MG63 (cell line): ENCODE measurements at regions not wholly inside any gene's neighbourhood (a gene's known extent, or its start where the extent isn't known, plus 50 kb on each side); places are given as distances from the start of the nearest gene placed in this dataset.
"Not testable (repeated sequence)": the region's sequence is repeated elsewhere in the genome, so short reads cannot be mapped to it uniquely, and the experiment has no call there.

Experiments
- DNase-seq: peaks from one replicate; pipeline ENCODE4 v3.0.0-alpha.2; 2020
- H3K27me3 ChIP-seq: fragments of 250-450 bp; sonication (Bioruptor Pico); 2 replicates; pipeline ENCODE4 v1.5.1; 2020; ENCODE audit warnings: mild to moderate bottlenecking, moderate library complexity
- H3K36me3 ChIP-seq: fragments of 250-450 bp; sonication (Bioruptor Pico); 2 replicates; pipeline ENCODE4 v1.5.1; 2020; ENCODE audit warnings: mild to moderate bottlenecking, moderate library complexity
- H3K4me3 ChIP-seq: fragments of 250-450 bp; sonication (Bioruptor Pico); 2 replicates; pipeline ENCODE4 v1.5.1; 2020; ENCODE audit warnings: mild to moderate bottlenecking, moderate library complexity
- H3K9me3 ChIP-seq: fragments of 250-450 bp; sonication (Bioruptor Pico); 2 replicates; pipeline ENCODE4 v1.5.1; 2020; ENCODE audit warnings: mild to moderate bottlenecking, moderate library complexity

DNA sequence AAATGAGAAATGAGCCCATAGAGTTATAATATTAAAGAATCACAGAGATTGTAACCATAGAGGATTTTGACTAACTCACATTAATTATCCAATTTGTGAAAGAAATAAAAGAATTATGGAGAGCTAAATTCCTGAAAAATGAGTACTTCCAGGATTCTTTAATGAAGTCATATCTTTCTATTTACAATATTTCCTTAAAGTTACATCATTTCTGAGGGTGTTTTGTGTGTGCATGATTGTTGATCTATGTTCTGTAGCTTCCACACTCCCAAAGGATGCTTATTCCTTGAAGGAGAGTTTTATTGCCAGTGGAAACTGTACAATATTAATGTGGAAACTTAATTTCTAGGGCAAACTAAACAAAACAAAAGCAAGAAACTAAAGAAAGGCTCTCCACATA, 299.6 kb downstream of the MDFIC start:
- DNase-seq, result no peak
- Histone ChIP-seq H3K9me3 (no peaks in the 10 kb centered on the region), H3K27me3 (no peaks in the 10 kb centered on the region), H3K36me3 (no peaks in the 10 kb centered on the region), H3K4me3 (no peak overlapping the region)

DNA sequence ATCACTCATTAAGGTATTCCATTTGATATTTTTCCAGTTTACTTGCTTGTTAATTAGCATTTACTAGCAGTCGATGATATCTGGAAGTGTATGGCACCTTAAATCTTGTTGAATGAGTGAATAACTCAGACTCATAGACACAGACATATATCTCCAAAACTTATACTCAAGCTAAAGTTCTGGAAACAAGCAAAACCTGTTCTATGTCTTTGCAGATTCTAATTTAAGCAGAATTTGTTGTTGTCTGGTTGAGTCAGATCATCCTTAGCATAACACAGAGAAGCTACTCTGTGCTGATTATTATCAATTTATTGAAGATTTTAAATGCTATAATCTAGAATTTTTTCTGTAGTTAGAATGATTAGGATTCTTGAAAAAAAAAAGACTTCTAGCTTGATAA, 296.2 kb downstream of the MDFIC start:
- no peaks in the 10 kb centered on the region for H3K9me3 ChIP-seq
- H3K4me3 ChIP-seq, result no peak overlapping the region
- H3K36me3 ChIP-seq, result no peaks in the 10 kb centered on the region
- DNase-seq, result no peak
- no peaks in the 10 kb centered on the region for H3K27me3 ChIP-seq

DNA sequence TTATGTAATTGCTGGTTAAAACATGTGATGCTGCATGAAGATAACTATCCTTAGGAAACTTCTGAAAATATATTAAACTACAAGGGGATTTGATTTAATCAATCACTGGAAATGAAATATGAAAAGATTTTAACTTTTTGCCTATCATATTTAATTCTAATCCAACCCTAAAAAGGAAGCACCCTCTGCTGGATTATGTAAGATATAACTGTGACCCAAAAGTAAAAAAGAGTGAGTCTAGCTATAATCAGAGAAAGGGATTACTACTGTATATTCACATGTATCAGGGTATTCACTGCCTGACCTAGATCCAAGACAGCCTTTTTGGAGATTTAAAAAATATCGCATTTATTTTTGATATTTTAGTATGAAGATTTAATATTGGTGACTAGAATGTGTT, 295.5 kb downstream of the MDFIC start:
- no peaks in the 10 kb centered on the region for H3K27me3 ChIP-seq
- H3K36me3 ChIP-seq, result no peaks in the 10 kb centered on the region
- no peak for DNase-seq
- no peaks in the 10 kb centered on the region for H3K9me3 ChIP-seq
- no peak overlapping the region for H3K4me3 ChIP-seq

DNA sequence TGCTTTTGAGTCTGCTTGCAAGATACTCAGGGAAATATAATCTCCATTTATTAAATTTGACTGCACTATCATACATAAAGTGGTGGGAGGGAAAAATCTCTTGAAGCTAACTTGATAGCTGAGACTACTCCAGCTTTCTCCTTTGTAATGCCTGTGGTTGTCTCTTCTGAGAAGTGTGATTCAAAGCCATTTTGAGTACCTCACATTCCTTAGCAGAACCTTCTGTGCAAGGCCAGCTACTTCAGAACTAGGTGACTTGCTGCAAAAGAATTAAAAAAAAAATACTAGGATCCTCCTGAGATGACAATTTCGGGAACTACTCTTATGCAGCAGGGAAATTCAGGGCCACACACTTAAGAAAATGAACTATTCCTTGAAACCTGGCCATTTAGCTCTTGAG, 294.8 kb downstream of the MDFIC start:
- Histone ChIP-seq H3K36me3 (no peaks in the 10 kb centered on the region), H3K27me3 (no peaks in the 10 kb centered on the region), H3K9me3 (no peaks in the 10 kb centered on the region), H3K4me3 (no peak overlapping the region)
- DNase-seq, result no peak

DNA sequence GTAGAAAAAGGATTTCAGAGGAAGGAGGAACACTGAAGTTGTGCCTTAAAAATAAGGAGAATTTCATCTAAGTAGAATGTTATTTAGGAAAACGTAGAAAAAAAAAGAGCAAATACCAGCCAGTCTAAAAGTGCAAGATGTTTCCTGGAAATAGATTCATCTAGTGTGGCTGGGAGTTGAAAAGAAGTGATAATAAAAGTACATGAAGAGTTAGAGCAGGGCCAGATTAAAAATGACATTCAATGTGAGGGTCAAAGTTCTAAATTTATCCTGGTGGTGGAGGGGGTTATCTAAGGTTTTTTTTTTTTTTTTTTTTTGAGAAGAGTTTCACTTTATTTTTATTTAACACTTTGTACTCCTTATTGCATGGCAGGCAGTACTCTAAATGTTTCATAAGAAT, 289.3 kb downstream of the MDFIC start:
- H3K9me3 ChIP-seq, result no peaks in the 10 kb centered on the region

DNA sequence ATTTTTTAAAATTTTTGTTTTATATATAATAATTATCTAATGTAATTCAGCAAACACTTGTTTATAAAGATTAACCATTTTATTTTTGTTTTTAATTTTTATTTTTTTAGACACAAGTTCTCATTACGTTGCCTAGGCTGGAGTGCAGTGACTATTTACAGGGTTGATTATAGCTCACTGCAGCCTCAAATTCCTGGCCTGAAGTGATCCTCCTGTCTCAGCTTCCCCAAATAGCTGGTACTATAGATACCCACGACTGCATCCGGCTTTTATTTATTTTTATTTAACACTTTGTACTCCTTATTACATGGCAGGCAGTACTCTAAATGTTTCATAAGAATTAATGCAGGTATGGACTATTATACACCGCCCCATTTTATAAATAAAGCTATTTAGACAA, 288.7 kb downstream of the MDFIC start:
- DNase-seq, result no peak
- no peaks in the 10 kb centered on the region for H3K27me3 ChIP-seq
- no peaks in the 10 kb centered on the region for H3K36me3 ChIP-seq
- H3K4me3 ChIP-seq, result no peak overlapping the region
- H3K9me3 ChIP-seq, result no peaks in the 10 kb centered on the region

More for the DNA sequence above, 289.3 kb downstream of the MDFIC start:
- no peak overlapping the region for H3K4me3 ChIP-seq
- H3K27me3 ChIP-seq, result no peaks in the 10 kb centered on the region
- H3K36me3 ChIP-seq, result no peaks in the 10 kb centered on the region
- DNase-seq, result no peak

DNA sequence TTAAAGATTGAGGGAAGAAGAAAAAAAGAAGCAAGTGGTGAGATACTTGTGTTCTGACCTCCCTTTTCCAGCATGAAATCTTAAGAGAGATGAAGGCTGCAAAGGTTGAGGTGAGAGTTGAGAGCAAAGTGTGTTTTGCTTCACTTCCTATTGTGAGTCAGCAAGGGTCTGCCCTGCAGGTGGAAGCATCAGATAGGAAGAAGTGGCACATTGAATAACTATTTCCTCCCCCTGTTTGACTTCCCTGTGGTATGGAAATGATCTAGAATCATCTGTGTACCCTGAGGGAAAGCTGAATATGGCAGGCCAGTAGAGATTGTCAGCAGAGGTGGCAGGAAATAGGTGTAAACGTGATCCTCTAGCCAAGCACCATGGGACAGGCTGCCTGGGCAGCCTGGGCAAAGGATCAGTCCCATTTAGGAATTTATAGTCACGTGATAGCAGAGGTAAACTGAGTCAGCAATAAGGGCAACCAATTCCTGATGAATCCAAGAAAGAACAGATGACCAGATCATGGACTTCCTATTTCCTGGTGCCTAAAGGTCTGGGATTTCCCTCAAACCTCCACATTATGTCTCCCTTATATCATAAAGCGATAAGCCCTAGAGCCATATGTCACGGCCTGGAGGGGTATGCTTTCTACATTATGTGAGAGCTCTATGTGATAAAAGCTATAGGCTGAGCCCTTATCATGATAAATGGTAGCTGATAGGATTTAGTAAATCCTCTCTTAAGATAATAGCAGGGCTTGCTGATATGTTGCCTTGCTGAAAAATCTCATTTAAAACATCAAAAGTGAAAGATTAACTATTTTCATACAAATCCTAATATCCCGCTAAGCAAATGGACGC, 287.0 kb downstream of the MDFIC start:
- Histone ChIP-seq H3K9me3 (no peaks in the 10 kb centered on the region), H3K4me3 (no peak overlapping the region), H3K36me3 (no peaks in the 10 kb centered on the region), H3K27me3 (no peaks in the 10 kb centered on the region)
- DNase-seq, result no peak

DNA sequence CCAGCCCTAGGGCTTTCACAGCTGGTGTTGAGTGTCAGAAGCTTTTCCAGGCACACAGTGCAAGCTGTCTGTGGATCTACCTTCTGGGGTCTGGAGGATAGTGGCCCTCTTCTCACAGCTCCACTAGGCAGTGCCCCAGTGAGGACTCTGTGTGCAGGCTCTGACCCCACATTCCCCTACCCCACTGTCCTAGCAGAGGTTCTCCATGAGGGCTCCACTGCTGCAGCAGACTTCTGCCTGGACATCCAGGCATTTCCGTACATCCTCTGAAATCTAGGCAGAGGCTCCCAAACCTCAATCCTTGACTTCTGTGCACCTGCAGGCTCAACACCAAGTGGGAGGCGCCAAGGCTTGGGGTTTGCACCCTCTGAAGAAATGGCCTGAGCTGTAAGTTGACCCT, 284.5 kb downstream of the MDFIC start:
- DNase-seq, H3K27me3 ChIP-seq, H3K9me3 ChIP-seq, H3K36me3 ChIP-seq, H3K4me3 ChIP-seq: not testable (repeated sequence)

DNA sequence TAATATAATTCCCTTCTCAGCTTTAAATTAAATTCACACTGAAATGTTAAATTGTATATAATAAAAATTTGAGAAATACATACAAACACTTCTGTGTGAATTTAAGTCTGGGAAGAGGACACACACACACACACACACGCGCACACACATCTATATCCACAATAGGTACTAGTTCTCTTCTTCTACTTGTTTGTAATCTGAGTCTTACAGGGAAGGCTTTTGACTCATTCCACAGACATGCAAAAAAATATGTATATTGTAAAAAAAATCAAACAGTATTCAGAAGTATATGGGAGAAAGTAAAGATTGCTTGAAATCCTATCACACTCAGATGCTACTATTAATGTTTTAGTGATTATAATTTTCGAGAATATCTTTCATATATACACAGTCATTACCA, 276.2 kb downstream of the MDFIC start:
- H3K9me3 ChIP-seq, result no peaks in the 10 kb centered on the region
- no peak for DNase-seq
- no peak overlapping the region for H3K4me3 ChIP-seq
- no peaks in the 10 kb centered on the region for H3K27me3 ChIP-seq
- H3K36me3 ChIP-seq, result no peaks in the 10 kb centered on the region

DNA sequence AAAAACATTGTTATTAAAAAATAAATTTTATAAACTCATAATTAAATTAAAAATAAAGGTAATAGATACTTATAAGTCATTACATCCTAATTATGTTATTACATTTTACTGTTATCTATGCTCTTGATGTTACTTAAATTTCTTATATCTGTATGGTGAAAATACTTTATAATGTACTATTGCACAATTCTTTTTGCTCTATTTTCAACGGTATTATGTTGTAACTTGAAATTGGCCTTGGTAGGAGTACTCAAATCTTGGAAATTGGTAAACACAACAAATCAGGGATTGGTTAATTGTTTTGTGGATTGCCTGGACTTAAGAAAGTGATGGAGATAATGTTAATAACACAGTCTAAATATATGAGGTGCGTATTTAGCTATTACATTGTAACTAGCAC, 273.3 kb downstream of the MDFIC start:
- no peaks in the 10 kb centered on the region for H3K36me3 ChIP-seq
- no peak for DNase-seq
- no peak overlapping the region for H3K4me3 ChIP-seq
- no peaks in the 10 kb centered on the region for H3K27me3 ChIP-seq
- H3K9me3 ChIP-seq, result no peaks in the 10 kb centered on the region

DNA sequence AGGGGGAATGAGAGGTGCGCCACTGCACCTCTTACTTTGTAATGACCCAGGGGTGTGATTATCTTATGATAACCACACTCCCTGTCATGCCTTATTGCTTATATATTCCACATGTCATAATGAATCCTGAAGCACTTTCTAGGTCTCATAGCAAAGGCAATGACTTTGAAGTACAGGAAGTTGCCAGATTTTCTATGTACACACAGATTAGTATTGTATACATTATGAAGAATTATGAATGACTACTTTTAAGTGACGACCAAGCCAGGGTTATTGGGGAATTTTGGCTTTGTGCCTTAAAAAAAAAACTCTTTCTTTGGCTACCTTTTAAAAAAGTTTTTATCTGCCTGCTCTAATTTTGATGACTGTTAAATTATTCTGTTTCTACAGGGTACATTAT, 269.6 kb downstream of the MDFIC start:
- Histone ChIP-seq H3K4me3 (no peak overlapping the region), H3K27me3 (no peaks in the 10 kb centered on the region), H3K9me3 (no peaks in the 10 kb centered on the region), H3K36me3 (no peaks in the 10 kb centered on the region)
- DNase-seq, result no peak

DNA sequence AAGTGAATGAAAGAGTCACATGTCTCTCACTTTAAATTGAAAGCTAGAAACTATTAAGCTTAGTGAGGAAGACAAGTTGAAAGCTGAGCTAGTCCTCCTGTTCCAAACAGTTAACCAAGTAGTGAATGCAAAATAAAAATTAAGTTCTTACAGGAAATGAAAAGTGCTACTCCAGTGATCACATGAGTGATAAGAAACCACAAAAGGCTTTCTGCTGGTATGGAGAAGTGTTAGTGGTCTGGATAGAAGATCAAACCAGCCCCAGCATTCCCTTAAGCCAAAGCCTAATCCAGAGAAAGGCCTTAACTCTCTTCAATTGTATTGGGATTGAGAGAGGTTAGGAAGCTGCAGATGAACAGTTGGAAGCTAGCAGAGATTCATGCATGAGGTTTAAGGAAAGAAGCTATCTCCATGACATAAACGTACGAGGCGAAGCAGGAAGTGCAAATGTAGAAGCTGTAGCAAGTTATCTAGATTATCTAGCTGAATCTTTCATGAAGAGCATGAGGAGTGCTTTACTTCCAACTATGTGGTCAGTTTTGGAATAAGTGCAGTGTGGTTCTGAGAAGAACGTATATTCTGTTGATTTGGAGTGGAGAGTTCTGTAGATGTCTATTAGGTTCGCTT, 261.6 kb downstream of the MDFIC start:
- H3K36me3 ChIP-seq, result no peaks in the 10 kb centered on the region
- H3K4me3 ChIP-seq, result no peak overlapping the region
- H3K27me3 ChIP-seq, result no peaks in the 10 kb centered on the region
- no peaks in the 10 kb centered on the region for H3K9me3 ChIP-seq
- DNase-seq, result no peak

DNA sequence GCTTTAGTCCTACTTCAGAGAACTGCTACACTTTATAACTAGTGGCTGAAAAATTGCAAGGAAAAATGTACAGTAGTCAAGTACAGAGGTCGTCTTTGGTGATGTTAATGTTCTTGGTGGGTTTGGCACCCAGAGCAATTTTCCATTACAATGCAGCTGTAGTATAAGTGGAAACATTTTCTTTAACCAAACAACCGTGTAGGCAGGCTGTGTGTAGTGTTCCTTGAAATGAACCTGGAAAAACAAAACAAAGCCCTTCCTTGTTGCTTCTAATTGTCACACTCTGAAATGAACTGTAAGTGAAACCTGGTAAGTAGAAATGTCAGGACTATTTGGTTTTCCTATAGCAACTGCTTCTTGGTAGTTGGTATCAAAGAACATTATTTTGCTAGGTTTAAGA, 256.9 kb downstream of the MDFIC start:
- Histone ChIP-seq H3K4me3 (no peak overlapping the region), H3K27me3 (no peaks in the 10 kb centered on the region), H3K9me3 (no peaks in the 10 kb centered on the region), H3K36me3 (no peaks in the 10 kb centered on the region)
- no peak for DNase-seq

DNA sequence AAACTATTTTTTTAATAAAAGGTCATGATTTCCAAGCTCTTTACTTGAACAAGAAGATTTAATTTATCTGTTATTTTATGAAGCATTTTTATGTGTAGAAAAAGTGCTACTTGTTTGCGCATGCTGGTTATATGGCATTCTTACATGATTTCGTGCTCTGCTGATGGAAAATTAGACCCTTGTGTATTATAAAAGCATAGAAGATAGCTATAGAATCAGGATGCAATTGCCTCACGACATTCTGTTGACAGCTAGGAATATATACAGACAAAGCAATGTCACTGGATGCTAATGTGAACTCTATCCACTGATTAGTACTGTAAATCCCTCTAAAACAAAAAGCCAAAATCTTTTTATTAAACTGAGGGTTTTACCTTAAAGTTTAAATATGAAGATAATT, 255.9 kb downstream of the MDFIC start:
- no peaks in the 10 kb centered on the region for H3K27me3 ChIP-seq
- H3K4me3 ChIP-seq, result no peak overlapping the region
- H3K36me3 ChIP-seq, result no peaks in the 10 kb centered on the region
- no peaks in the 10 kb centered on the region for H3K9me3 ChIP-seq
- no peak for DNase-seq

DNA sequence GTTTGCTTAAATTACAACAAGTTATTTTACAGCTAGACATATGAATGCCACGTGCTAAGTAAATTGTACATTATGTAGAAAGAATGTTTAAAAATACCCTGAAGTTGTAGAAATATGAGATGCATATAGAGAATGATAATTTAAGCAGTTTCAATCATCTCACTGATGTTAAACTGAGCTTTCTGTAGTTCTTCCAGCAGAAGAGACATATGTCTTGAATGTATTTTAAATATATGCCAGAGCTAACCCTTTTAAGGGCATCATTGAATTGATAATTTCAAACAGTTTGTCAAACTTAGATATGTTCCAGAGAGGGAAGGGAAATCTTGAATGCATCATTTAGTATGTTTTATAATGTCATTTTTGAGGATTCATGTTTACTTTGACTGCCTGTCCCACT, 255.2 kb downstream of the MDFIC start:
- no peak overlapping the region for H3K4me3 ChIP-seq
- H3K36me3 ChIP-seq, result no peaks in the 10 kb centered on the region
- no peaks in the 10 kb centered on the region for H3K9me3 ChIP-seq
- no peaks in the 10 kb centered on the region for H3K27me3 ChIP-seq
- no peak for DNase-seq

DNA sequence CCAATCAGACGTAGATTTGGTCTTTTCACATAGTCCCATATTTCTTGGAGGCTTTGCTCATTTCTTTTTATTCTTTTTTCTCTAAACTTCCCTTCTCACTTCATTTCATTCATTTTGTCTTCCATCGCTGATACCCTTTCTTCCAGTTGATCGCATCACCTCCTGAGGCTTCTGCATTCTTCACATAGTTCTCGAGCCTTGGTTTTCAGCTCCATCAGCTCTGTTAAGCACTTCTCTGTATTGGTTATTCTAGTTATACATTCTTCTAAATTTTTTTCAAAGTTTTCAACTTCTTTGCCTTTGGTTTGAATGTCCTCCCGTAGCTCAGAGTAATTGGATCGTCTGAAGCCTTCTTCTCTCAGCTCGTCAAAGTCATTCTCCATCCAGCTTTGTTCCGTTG, 250.5 kb downstream of the MDFIC start:
- not testable (repeated sequence) for DNase-seq, H3K27me3 ChIP-seq, H3K4me3 ChIP-seq, H3K36me3 ChIP-seq, H3K9me3 ChIP-seq

DNA sequence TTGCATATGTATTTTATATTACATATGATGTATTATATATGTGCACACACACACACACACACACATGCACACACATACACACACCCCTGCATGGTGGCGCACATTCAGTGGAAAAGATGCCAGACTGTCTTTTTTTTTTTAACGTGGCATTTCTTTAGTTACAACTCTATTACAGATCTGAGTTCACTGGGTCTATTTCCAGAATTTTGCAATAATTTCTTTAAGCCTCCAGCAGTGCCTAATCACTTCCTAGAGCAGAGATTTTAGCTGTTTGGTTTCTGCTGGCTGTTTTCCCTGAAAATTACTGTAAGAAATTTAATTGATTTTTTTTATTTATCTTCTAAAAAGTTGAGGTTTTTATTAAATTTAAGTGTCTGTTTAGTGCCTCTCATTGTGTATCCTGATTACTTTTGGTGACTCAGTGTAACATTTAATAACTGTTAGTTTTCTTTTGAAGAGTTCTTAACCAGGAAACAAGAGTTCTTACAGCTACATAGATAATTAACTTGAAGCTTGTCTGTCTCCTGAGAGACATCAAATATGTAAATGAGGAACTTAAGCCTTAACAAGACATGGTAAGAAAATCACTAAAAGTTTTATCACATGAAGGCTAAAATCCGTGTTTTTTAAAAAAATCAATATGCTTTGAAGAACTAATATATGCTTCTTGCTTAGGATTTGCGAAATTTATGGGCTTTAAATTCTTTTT, 232.0 kb downstream of the MDFIC start:
- Histone ChIP-seq H3K9me3 (no peaks in the 10 kb centered on the region), H3K36me3 (no peaks in the 10 kb centered on the region), H3K4me3 (no peak overlapping the region), H3K27me3 (no peaks in the 10 kb centered on the region)
- no peak for DNase-seq

DNA sequence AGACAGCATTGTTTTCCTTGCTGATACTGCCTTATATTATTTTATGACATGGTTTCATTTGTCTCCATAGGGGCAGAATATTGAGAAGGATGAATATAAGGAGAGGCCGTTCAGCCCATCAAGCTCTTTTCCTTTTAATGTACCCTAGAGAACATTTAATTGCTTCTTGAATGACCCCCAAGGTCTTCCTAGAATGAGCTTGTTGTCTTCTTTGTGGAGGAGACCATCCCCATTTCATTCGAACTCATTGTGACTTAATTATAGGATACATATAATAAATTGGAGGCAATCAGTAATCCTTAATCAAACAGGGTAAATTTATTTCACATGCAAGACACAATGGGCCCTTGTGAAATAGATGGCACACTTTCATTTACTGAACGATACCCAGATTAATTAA, 231.3 kb downstream of the MDFIC start:
- Histone ChIP-seq H3K36me3 (no peaks in the 10 kb centered on the region), H3K9me3 (no peaks in the 10 kb centered on the region), H3K27me3 (no peaks in the 10 kb centered on the region), H3K4me3 (no peak overlapping the region)
- no peak for DNase-seq
